ENCODE measurements at regions not wholly inside any gene's neighbourhood (a gene's known extent, or its start where the extent isn't known, plus 50 kb on each side); places are given as distances from the start of the nearest gene placed in this dataset.
"Not testable (repeated sequence)": the region's sequence is repeated elsewhere in the genome, so short reads cannot be mapped to it uniquely, and the experiment has no call there.

- POLR2A ChIA-PET, result no interaction called here
- H3K9me3 Mint-ChIP-seq (ENCODE audit: unreplicated experiment), result no peaks in the 10 kb centered on the region
- no peaks in the 10 kb centered on the region for H3K4me1 Mint-ChIP-seq (ENCODE audit: insufficient read depth, unreplicated experiment)
- H3K36me3 Mint-ChIP-seq (ENCODE audit: insufficient read depth, unreplicated experiment), result no peaks in the 10 kb centered on the region
- intact Hi-C loops (cut with micrococcal nuclease), result no loop called here
- H3K4me3 Mint-ChIP-seq (ENCODE audit: unreplicated experiment), result no peak overlapping the region
- CTCF ChIA-PET, result interaction anchor here (0.5 kb wide), 1 partner anchor 933 kb away, joined by 3 read pairs; no protein-coding TSS in a partner anchor
- BruUV-seq (replicated peaks), result no TSS peak
- TF ChIP-seq, protein P1, sequence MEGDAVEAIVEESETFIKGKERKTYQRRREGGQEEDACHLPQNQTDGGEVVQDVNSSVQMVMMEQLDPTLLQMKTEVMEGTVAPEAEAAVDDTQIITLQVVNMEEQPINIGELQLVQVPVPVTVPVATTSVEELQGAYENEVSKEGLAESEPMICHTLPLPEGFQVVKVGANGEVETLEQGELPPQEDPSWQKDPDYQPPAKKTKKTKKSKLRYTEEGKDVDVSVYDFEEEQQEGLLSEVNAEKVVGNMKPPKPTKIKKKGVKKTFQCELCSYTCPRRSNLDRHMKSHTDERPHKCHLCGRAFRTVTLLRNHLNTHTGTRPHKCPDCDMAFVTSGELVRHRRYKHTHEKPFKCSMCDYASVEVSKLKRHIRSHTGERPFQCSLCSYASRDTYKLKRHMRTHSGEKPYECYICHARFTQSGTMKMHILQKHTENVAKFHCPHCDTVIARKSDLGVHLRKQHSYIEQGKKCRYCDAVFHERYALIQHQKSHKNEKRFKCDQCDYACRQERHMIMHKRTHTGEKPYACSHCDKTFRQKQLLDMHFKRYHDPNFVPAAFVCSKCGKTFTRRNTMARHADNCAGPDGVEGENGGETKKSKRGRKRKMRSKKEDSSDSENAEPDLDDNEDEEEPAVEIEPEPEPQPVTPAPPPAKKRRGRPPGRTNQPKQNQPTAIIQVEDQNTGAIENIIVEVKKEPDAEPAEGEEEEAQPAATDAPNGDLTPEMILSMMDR (IDR thresholded peaks at IDR 0.05; ENCODE audit: unreplicated experiment), result no peak
- DNase-seq (ENCODE audit: unreplicated experiment), result no peak
- H3K27ac Mint-ChIP-seq (ENCODE audit: low read depth, unreplicated experiment), result no peak overlapping the region
- H3K27me3 Mint-ChIP-seq (ENCODE audit: insufficient read depth, unreplicated experiment), result no peaks in the 10 kb centered on the region
Observed at GRCh38 chr13:74555651-74556420, 421.6 kb upstream of the KLF12 start.

GRCh38 chr13:74555276-74555625 is 421.0 kb upstream of the KLF12 start:
- Mint-ChIP-seq H3K27ac (ENCODE audit: low read depth, unreplicated experiment) (no peak overlapping the region), H3K27me3 (ENCODE audit: insufficient read depth, unreplicated experiment) (no peaks in the 10 kb centered on the region), H3K36me3 (ENCODE audit: insufficient read depth, unreplicated experiment) (no peaks in the 10 kb centered on the region), H3K4me1 (ENCODE audit: insufficient read depth, unreplicated experiment) (no peaks in the 10 kb centered on the region), H3K4me3 (ENCODE audit: unreplicated experiment) (no peak overlapping the region), H3K9me3 (ENCODE audit: unreplicated experiment) (no peaks in the 10 kb centered on the region)
- intact Hi-C loops (cut with micrococcal nuclease), result no loop called here
- DNase-seq (ENCODE audit: unreplicated experiment), result no peak
- POLR2A ChIA-PET, result no interaction called here
- CTCF ChIA-PET, result no interaction called here
- TF ChIP-seq, protein P1 (IDR thresholded peaks at IDR 0.05; ENCODE audit: unreplicated experiment), result no peak
- BruUV-seq (replicated peaks), result no TSS peak

- intact Hi-C loops (cut with micrococcal nuclease), result no loop called here
- DNase-seq (ENCODE audit: unreplicated experiment), result no peak
- TF ChIP-seq, protein P1 (IDR thresholded peaks at IDR 0.05; ENCODE audit: unreplicated experiment), result no peak
- Mint-ChIP-seq H3K9me3 (ENCODE audit: unreplicated experiment) (no peaks in the 10 kb centered on the region), H3K27me3 (ENCODE audit: insufficient read depth, unreplicated experiment) (no peaks in the 10 kb centered on the region), H3K27ac (ENCODE audit: low read depth, unreplicated experiment) (no peak overlapping the region), H3K36me3 (ENCODE audit: insufficient read depth, unreplicated experiment) (no peaks in the 10 kb centered on the region), H3K4me3 (ENCODE audit: unreplicated experiment) (no peak overlapping the region), H3K4me1 (ENCODE audit: insufficient read depth, unreplicated experiment) (no peaks in the 10 kb centered on the region)
- CTCF ChIA-PET, result interaction anchor here (0.6 kb wide), 1 partner anchor 1889 kb away, joined by 3 read pairs; no protein-coding TSS in a partner anchor
- no TSS peak for BruUV-seq (replicated peaks)
- POLR2A ChIA-PET, result no interaction called here
Observed at GRCh38 chr13:74554569-74555275, 420.5 kb upstream of the KLF12 start.

- Mint-ChIP-seq H3K4me1 (ENCODE audit: insufficient read depth, unreplicated experiment) (no peaks in the 10 kb centered on the region), H3K36me3 (ENCODE audit: insufficient read depth, unreplicated experiment) (no peaks in the 10 kb centered on the region), H3K4me3 (ENCODE audit: unreplicated experiment) (no peak overlapping the region), H3K27me3 (ENCODE audit: insufficient read depth, unreplicated experiment) (no peaks in the 10 kb centered on the region), H3K9me3 (ENCODE audit: unreplicated experiment) (no peaks in the 10 kb centered on the region), H3K27ac (ENCODE audit: low read depth, unreplicated experiment) (no peak overlapping the region)
- BruUV-seq (replicated peaks), result no TSS peak
- CTCF ChIA-PET, result no interaction called here
- TF ChIP-seq, protein P1 (IDR thresholded peaks at IDR 0.05; ENCODE audit: unreplicated experiment), result no peak
- no peak for DNase-seq (ENCODE audit: unreplicated experiment)
- POLR2A ChIA-PET, result no interaction called here
- intact Hi-C loops (cut with micrococcal nuclease), result no loop called here
Observed at GRCh38 chr13:74550039-74550438, 415.8 kb upstream of the KLF12 start.

- BruUV-seq (replicated peaks); H3K27ac Mint-ChIP-seq (ENCODE audit: low read depth, unreplicated experiment); H3K4me3 Mint-ChIP-seq (ENCODE audit: unreplicated experiment); H3K9me3 Mint-ChIP-seq (ENCODE audit: unreplicated experiment); POLR2A ChIA-PET; H3K4me1 Mint-ChIP-seq (ENCODE audit: insufficient read depth, unreplicated experiment); DNase-seq (ENCODE audit: unreplicated experiment); CTCF ChIA-PET; H3K36me3 Mint-ChIP-seq (ENCODE audit: insufficient read depth, unreplicated experiment); intact Hi-C loops (cut with micrococcal nuclease); H3K27me3 Mint-ChIP-seq (ENCODE audit: insufficient read depth, unreplicated experiment): not testable (repeated sequence)
Observed at GRCh38 chr13:74536649-74537048, 402.4 kb upstream of the KLF12 start.
